ENCODE measurements at regions not wholly inside any gene's neighbourhood (a gene's known extent, or its start where the extent isn't known, plus 50 kb on each side); places are given as distances from the start of the nearest gene placed in this dataset.
"Not testable (repeated sequence)": the region's sequence is repeated elsewhere in the genome, so short reads cannot be mapped to it uniquely, and the experiment has no call there.

DNA sequence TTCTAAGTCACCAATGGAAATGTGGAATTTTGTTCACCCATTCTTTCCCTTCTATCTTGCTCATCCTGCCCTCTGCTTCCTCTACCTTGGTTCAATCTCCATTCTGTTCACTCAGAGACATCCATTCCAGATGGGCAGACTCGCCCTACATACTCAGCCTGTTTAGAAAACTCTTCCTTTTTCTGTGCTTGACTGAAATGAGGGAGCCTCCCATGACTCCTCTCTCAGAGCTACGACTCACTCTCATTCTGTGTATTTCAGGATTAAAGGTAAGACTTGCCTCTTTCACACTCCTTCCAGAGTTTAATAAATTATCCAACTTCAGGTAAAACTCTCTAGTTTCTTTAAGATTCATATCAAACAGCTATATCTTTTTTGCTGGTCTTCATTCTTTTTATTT is 182.8 kb downstream of the HS3ST3A1 start:
- no peak overlapping the region for H3K4me3 Mint-ChIP-seq
- H3K9me3 Mint-ChIP-seq (ENCODE audit: low read depth): no peaks in the 10 kb centered on the region
- H3K36me3 Mint-ChIP-seq (ENCODE audit: low read depth): no peaks in the 10 kb centered on the region
- peaks cover 10% of the 10 kb centered on the region for H3K27me3 Mint-ChIP-seq
- H3K4me1 Mint-ChIP-seq: no peaks in the 10 kb centered on the region
- intact Hi-C loops (cut with DNase I, micrococcal nuclease): loop anchor here in 1 of 2 experiments (10.0 kb wide), 1 partner anchor 84 kb away; no protein-coding TSS in a partner anchor
- no peak for DNase-seq
- CTCF ChIA-PET: no interaction called here
- H3K27ac Mint-ChIP-seq: no peak overlapping the region
- POLR2A ChIA-PET: no interaction called here
- ATAC-seq: no peak

DNA sequence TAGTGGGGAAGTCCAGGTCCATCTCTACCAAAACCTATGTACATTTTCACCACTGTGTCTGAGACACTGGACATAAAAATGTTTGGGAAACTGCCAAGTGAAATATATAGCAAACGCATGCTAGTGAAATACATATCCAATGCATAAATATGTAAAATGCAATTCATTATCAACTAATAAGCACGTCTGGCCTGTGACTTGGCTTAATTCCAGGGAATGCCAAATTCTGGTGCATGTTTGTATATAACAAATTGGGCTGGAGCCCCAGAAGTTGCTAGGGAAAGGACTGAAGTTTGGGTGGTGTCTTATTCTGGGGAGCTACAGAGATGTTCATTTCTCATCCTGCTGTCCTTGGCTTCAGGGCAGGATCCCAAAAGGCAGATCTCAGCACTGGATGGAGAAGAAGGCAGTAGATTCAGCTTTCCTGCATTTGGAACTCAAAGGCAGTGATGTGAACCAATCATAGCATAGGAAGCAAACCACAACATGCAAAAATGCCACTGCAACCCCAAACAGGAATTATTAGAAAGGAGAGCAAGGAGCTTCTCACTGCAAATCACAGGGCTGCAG is 184.3 kb downstream of the HS3ST3A1 start:
- CTCF ChIA-PET: no interaction called here
- Mint-ChIP-seq H3K36me3 (ENCODE audit: low read depth) (no peaks in the 10 kb centered on the region), H3K27ac (no peak overlapping the region), H3K4me1 (no peaks in the 10 kb centered on the region), H3K27me3 (peaks cover 10% of the 10 kb centered on the region), H3K9me3 (ENCODE audit: low read depth) (no peaks in the 10 kb centered on the region), H3K4me3 (no peak overlapping the region)
- no peak for DNase-seq
- ATAC-seq: no peak
- POLR2A ChIA-PET: interaction anchor here (0.6 kb wide), 1 partner anchor 767 kb away, joined by 3 read pairs; no protein-coding TSS in a partner anchor
- intact Hi-C loops (cut with DNase I, micrococcal nuclease): loop anchor here in 1 of 2 experiments (10.0 kb wide), 1 partner anchor 83 kb away; no protein-coding TSS in a partner anchor

DNA sequence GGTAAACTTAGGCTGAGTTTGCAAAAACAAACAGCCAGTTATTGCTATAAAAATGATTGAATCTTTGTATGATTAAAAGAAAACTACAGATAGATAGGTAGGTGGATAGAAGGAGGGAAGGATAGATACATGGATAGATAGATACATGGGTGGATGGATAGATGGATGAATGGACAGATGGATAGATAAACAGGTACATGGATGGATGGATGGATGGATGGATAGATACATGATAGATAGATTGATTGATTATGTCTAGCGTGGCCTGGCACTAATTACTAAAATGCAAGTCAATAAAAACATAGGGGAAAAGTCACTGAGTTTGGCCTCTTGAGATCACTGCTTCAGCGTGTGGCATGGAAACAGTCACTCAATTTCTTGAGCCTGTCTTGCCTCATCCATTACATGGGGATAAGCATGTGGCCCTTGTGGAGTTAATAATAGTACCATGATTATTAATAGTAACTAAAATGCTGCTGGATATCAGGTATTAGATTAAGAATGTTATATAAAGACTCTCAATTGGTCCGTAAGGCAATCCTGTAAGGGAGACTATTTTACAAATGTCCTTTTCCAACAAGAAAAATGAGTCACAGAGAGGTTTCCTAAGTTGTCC is 184.9 kb downstream of the HS3ST3A1 start:
- Mint-ChIP-seq H3K27me3 (peaks cover 10% of the 10 kb centered on the region), H3K36me3 (ENCODE audit: low read depth) (no peaks in the 10 kb centered on the region), H3K4me1 (no peaks in the 10 kb centered on the region), H3K4me3 (no peak overlapping the region), H3K9me3 (ENCODE audit: low read depth) (no peaks in the 10 kb centered on the region), H3K27ac (no peak overlapping the region)
- ATAC-seq: no peak
- ChIA-PET POLR2A (no interaction called here), CTCF (no interaction called here)
- DNase-seq: no peak
- intact Hi-C loops (cut with DNase I, micrococcal nuclease): loop anchor here in 1 of 2 experiments (10.0 kb wide), 1 partner anchor 82 kb away; no protein-coding TSS in a partner anchor

DNA sequence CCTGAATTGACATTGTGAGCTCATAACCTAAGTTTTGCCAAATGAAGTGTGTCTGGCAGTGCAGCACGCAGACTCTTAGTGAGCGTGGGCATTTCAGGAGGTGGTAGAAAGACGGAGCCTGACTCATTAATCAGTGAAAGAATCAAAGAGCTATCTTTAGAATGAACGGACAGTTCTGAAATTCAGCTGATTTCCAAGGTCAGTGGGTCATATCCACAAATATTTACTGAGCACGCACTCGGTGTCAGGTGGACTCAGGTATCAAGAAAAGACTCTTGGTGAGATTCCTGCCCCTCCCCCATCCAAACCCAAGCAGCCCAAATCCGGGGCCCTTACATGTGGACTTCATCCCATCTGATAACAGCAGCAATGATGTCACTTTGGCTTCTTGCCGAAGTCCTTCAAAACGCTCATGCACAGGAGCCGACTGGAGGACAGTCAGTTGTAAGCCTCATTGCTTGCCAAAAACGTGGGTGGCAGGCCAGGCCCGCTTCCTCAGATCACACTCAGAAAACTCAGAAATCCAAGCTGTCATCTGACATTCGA is 185.8 kb downstream of the HS3ST3A1 start:
- no peak for DNase-seq
- ChIA-PET CTCF (no interaction called here), POLR2A (no interaction called here)
- peaks cover 10% of the 10 kb centered on the region for H3K27me3 Mint-ChIP-seq
- intact Hi-C loops (cut with DNase I, micrococcal nuclease): loop anchor here in 1 of 2 experiments (10.0 kb wide), 1 partner anchor 81 kb away; no protein-coding TSS in a partner anchor
- no peak overlapping the region for H3K27ac Mint-ChIP-seq
- H3K4me3 Mint-ChIP-seq: no peak overlapping the region
- H3K36me3 Mint-ChIP-seq (ENCODE audit: low read depth): no peaks in the 10 kb centered on the region
- no peaks in the 10 kb centered on the region for H3K9me3 Mint-ChIP-seq (ENCODE audit: low read depth)
- no peak for ATAC-seq
- no peaks in the 10 kb centered on the region for H3K4me1 Mint-ChIP-seq

DNA sequence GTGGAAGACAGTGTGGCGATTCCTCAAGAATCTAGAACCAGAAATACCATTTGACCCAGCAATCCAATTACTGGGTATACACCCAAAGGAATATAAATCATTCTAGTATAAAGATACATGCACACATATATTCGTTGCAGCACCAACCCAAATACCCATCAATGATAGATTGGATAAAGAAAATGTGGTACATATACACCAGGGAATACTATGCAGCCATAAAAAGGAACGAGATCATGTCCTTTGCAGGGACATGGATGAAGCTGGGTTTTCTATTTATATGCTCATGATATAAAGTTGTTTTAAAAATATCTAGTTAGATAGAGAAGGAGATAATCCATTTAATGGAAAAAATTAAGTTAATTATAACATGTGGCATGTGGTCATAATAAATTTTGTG is 186.5 kb downstream of the HS3ST3A1 start:
- H3K9me3 Mint-ChIP-seq (ENCODE audit: low read depth); H3K4me1 Mint-ChIP-seq; H3K27ac Mint-ChIP-seq; ATAC-seq; DNase-seq; POLR2A ChIA-PET; H3K4me3 Mint-ChIP-seq; CTCF ChIA-PET; H3K36me3 Mint-ChIP-seq (ENCODE audit: low read depth): not testable (repeated sequence)
- intact Hi-C loops (cut with DNase I, micrococcal nuclease): loop anchor here in 1 of 2 experiments (10.0 kb wide), 1 partner anchor 80 kb away; no protein-coding TSS in a partner anchor
- H3K27me3 Mint-ChIP-seq: peaks cover 10% of the 10 kb centered on the region

DNA sequence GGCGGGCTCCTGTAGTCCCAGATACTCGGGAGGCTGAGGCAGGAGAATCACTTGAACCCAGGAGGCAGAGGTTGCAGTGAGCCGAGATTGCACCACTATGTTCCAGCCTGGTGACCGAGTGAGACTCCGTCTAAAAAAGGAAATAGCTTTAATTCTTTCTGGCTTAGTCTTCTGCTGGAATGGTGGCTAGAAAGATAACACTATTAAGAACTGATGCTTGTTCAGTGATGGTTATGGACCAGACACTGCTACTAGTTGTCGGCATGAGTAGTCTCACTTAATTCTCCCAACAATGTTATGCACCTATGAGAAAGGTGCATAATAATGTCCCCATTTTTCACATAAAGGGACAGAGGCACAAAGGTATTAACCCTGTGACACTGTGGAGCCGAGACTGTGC is 188.7 kb downstream of the HS3ST3A1 start:
- peaks cover 8% of the 10 kb centered on the region for H3K27me3 Mint-ChIP-seq
- ChIA-PET POLR2A (no interaction called here), CTCF (no interaction called here)
- intact Hi-C loops (cut with DNase I, micrococcal nuclease): loop anchor here in 1 of 2 experiments (10.0 kb wide), 1 partner anchor 78 kb away; no protein-coding TSS in a partner anchor
- DNase-seq: no peak
- no peak overlapping the region for H3K27ac Mint-ChIP-seq
- no peaks in the 10 kb centered on the region for H3K9me3 Mint-ChIP-seq (ENCODE audit: low read depth)
- H3K4me1 Mint-ChIP-seq: no peaks in the 10 kb centered on the region
- no peak for ATAC-seq
- no peak overlapping the region for H3K4me3 Mint-ChIP-seq
- H3K36me3 Mint-ChIP-seq (ENCODE audit: low read depth): no peaks in the 10 kb centered on the region

DNA sequence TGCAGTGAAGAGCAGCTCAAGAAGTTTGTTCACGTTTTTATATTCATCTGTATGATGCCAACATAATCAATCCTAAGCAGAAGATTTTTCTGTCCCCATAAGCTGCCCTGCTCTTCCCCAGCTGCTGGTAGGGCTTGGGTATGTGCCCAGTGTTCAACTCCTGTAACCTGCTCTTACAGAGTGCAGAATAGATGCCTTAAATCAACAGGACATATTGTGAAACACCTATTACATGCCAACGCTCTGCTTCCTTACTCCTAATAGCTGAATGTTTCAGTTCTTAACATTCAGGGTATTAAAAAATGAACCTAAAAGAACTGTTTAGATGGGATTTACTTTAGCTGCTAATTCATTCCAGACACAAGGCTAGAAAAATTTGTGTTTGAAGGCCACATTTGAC is 190.9 kb downstream of the HS3ST3A1 start:
- ChIA-PET POLR2A (interaction anchor here (0.6 kb wide), 1 partner anchor 78 kb away, joined by 6 read pairs; no protein-coding TSS in a partner anchor), CTCF (interaction anchor here (0.6 to 1.3 kb wide), 2 partner anchors 74 to 185 kb away, joined by 3 to 5 read pairs; no protein-coding TSS in a partner anchor)
- peaks cover 4% of the 10 kb centered on the region for H3K27me3 Mint-ChIP-seq
- no peaks in the 10 kb centered on the region for H3K36me3 Mint-ChIP-seq (ENCODE audit: low read depth)
- DNase-seq: no peak
- H3K4me1 Mint-ChIP-seq: no peaks in the 10 kb centered on the region
- H3K4me3 Mint-ChIP-seq: no peak overlapping the region
- intact Hi-C loops (cut with DNase I, micrococcal nuclease): loop anchor here in 1 of 2 experiments (10.0 kb wide), 1 partner anchor 76 kb away; no protein-coding TSS in a partner anchor
- H3K9me3 Mint-ChIP-seq (ENCODE audit: low read depth): no peaks in the 10 kb centered on the region
- no peak for ATAC-seq
- no peak overlapping the region for H3K27ac Mint-ChIP-seq

DNA sequence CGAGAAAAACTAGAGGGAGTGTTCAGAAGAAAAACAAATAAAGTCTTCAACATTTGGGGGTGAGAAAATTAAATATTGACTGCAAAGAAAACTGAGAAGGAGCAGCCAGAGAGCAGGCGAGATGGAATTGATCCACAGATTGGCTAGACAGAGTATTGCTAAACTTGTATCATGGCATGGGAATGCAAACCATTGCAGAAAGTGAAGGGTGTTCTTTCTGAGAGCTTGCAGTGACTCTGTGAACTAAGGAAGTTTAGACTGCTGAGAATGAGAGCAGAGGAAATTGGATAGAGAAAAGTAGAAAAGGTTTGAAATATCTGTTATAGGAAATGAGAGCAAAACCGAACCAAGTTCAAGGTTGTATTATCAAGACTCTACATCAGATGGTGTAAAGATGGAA is 191.5 kb downstream of the HS3ST3A1 start:
- H3K9me3 Mint-ChIP-seq (ENCODE audit: low read depth): no peaks in the 10 kb centered on the region
- H3K27ac Mint-ChIP-seq: no peak overlapping the region
- DNase-seq (no peak), ATAC-seq (no peak)
- POLR2A ChIA-PET: no interaction called here
- CTCF ChIA-PET: interaction anchor here (1.3 kb wide), 1 partner anchor 73 kb away, joined by 5 read pairs; no protein-coding TSS in a partner anchor
- peaks cover 3% of the 10 kb centered on the region for H3K27me3 Mint-ChIP-seq
- intact Hi-C loops (cut with DNase I, micrococcal nuclease): loop anchor here in 1 of 2 experiments (10.0 kb wide), 1 partner anchor 75 kb away; no protein-coding TSS in a partner anchor
- H3K4me3 Mint-ChIP-seq: no peak overlapping the region
- no peaks in the 10 kb centered on the region for H3K36me3 Mint-ChIP-seq (ENCODE audit: low read depth)
- no peaks in the 10 kb centered on the region for H3K4me1 Mint-ChIP-seq

DNA sequence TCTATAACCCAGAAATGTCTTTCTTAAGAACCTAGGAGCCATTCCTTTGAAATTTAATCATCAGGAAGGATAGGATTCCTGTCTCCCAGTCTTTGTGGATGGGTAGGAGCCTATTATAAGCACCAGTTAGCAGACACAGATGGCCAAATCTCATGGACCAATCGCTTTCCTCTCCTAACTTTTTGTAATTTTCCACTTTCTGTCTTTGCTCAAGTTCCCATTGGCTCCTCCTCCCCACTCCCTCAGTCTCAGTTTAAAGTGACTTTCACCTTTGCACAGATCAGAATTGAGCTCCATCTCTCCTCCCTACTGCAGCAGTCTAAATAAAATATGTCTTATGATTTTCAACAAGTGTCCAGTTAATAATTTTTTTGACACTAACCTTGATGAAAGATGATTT is 192.3 kb downstream of the HS3ST3A1 start:
- Mint-ChIP-seq H3K9me3 (ENCODE audit: low read depth) (no peaks in the 10 kb centered on the region), H3K4me3 (no peak overlapping the region), H3K27me3 (peaks cover under 1% of the 10 kb centered on the region), H3K36me3 (ENCODE audit: low read depth) (no peaks in the 10 kb centered on the region), H3K27ac (no peak overlapping the region), H3K4me1 (no peaks in the 10 kb centered on the region)
- ATAC-seq (no peak), DNase-seq (no peak)
- ChIA-PET POLR2A (no interaction called here), CTCF (no interaction called here)
- intact Hi-C loops (cut with DNase I, micrococcal nuclease): no loop called here

DNA sequence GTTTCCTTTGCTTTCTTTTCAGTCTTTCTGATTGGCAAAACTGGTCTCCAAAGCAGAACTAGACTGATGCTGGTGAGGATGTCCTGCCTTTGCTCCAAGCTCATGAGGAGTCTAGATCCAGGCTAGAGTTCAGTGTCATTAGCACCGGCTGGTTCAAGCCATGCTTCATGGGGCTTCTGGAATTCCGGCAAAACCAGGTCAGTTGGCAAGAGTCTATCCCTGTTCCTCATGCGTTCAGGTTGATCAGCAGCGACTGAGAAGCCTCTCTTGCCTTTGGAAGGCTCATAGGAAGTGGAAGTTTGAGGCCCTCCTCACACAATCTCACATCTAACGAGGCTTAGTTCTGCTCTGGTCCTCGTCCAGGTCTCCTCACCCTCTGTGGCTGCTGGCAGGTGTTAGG is 194.3 kb downstream of the HS3ST3A1 start:
- ChIA-PET POLR2A (no interaction called here), CTCF (no interaction called here)
- Mint-ChIP-seq H3K4me3 (no peak overlapping the region), H3K27ac (no peak overlapping the region), H3K27me3 (no peaks in the 10 kb centered on the region), H3K9me3 (ENCODE audit: low read depth) (no peaks in the 10 kb centered on the region), H3K4me1 (no peaks in the 10 kb centered on the region), H3K36me3 (ENCODE audit: low read depth) (no peaks in the 10 kb centered on the region)
- intact Hi-C loops (cut with DNase I, micrococcal nuclease): no loop called here
- no peak for DNase-seq
- no peak for ATAC-seq

DNA sequence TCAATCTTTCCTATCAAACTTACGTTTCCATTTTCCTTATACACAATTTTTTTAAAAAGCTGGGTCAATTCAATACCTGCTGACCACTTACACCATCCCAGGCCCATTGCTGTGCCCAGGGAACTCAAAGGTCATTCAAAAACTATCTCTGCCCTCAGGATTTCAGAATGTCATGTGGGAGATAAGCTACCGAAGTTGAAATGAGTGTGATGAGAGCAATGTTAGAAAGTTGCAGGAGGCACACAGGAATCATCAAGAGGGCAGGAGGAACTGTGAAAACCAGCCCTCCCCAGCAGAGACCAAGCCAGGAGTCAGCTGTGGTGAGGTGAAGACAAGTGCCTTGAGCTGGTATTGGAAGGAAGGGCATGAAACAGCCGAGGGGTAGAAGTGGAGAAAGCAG is 195.9 kb downstream of the HS3ST3A1 start:
- Mint-ChIP-seq H3K36me3 (ENCODE audit: low read depth) (no peaks in the 10 kb centered on the region), H3K27me3 (no peaks in the 10 kb centered on the region)
- CTCF ChIA-PET: interaction anchor here (0.7 kb wide), 1 partner anchor 30 kb away, joined by 3 read pairs; no protein-coding TSS in a partner anchor

DNA sequence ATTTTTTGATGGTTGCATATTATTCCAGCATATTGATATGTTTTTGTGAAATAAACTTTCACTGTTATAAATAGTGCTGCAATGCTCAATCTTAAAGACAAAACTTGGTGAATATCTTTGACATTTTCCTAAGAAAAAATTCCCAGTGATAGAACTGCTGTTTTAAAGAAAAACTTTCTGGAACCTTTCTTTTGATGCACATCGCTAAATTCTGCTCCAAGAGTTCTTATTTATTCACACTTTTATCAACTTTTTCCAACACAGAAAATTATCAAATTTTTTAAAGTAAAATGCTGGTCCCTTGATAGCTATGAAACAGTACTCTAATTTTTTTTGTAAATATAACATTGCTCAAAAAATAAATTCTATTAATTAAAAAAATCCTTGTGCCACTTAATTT is 196.6 kb downstream of the HS3ST3A1 start:
- Mint-ChIP-seq H3K27ac (no peak overlapping the region), H3K9me3 (ENCODE audit: low read depth) (no peaks in the 10 kb centered on the region), H3K4me3 (no peak overlapping the region), H3K36me3 (ENCODE audit: low read depth) (no peaks in the 10 kb centered on the region), H3K4me1 (no peaks in the 10 kb centered on the region), H3K27me3 (no peaks in the 10 kb centered on the region)
- POLR2A ChIA-PET: no interaction called here
- intact Hi-C loops (cut with DNase I, micrococcal nuclease): no loop called here
- DNase-seq (no peak), ATAC-seq (no peak)
- CTCF ChIA-PET: no interaction called here

More for the DNA sequence above, 195.9 kb downstream of the HS3ST3A1 start:
- no peaks in the 10 kb centered on the region for H3K4me1 Mint-ChIP-seq
- no peaks in the 10 kb centered on the region for H3K9me3 Mint-ChIP-seq (ENCODE audit: low read depth)
- intact Hi-C loops (cut with DNase I, micrococcal nuclease): no loop called here
- DNase-seq (no peak), ATAC-seq (no peak)
- POLR2A ChIA-PET: no interaction called here
- H3K27ac Mint-ChIP-seq: no peak overlapping the region
- no peak overlapping the region for H3K4me3 Mint-ChIP-seq
